Upper lobe of right lung (tissue), 1 donor: ENCODE measurements at regions not wholly inside any gene's neighbourhood (a gene's known extent, or its start where the extent isn't known, plus 50 kb on each side); places are given as distances from the start of the nearest gene placed in this dataset.

ENCODE experiments used
- ATAC-seq: fragments of 200-7000 bp; cut with Tn5 transposase; one replicate; pipeline ENCODE4 v1.9.1; 2020; ENCODE audit warnings: mild to moderate bottlenecking, moderate library complexity
- DNase-seq: peaks from one replicate; pipeline ENCODE4 v3.0.0-alpha.2; 2020
- H3K27ac ChIP-seq: fragments of 200-600 bp; one replicate; pipeline ENCODE4 v1.8.0; 2022
- H3K27me3 ChIP-seq: fragments of 200-600 bp; one replicate; pipeline ENCODE4 v1.8.0; 2022; ENCODE audit warnings: mild to moderate bottlenecking
- H3K36me3 ChIP-seq: fragments of 200-600 bp; one replicate; pipeline ENCODE4 v1.8.0; 2022
- H3K4me1 ChIP-seq: fragments of 200-600 bp; one replicate; pipeline ENCODE4 v1.8.0; 2022
- H3K4me3 ChIP-seq: fragments of 200-600 bp; one replicate; pipeline ENCODE4 v1.8.0; 2022; ENCODE audit warnings: mild to moderate bottlenecking
- H3K9me3 ChIP-seq: fragments of 200-600 bp; one replicate; pipeline ENCODE4 v1.8.0; 2022
- intact Hi-C: fragments of 100-400 bp; cut with DNase I; formaldehyde crosslinking; loops from one replicate; pipeline ENCODE4 v1.11.0; 2022
- TF ChIP-seq, protein P1 (sequence below): fragments of 200-600 bp; IDR thresholded peaks from one replicate; pipeline ENCODE4 v1.8.0; 2022; ENCODE audit warnings: antibody characterized with exemption
- donor health status: DM: no; HTN: yes; CAD: no; lungs with severe emphysema.

GRCh38 chr14:96964726-96965415, 167.7 kb downstream of the VRK1 start:
- intact Hi-C loops: no loop called here
- DNase-seq: no peak
- ATAC-seq: no peak
- Histone ChIP-seq H3K4me1 (no peaks in the 10 kb centered on the region), H3K27me3 (no peaks in the 10 kb centered on the region), H3K27ac (no peak overlapping the region), H3K9me3 (peaks cover 5% of the 10 kb centered on the region), H3K4me3 (no peak overlapping the region), H3K36me3 (no peaks in the 10 kb centered on the region)
- TF ChIP-seq, protein P1, sequence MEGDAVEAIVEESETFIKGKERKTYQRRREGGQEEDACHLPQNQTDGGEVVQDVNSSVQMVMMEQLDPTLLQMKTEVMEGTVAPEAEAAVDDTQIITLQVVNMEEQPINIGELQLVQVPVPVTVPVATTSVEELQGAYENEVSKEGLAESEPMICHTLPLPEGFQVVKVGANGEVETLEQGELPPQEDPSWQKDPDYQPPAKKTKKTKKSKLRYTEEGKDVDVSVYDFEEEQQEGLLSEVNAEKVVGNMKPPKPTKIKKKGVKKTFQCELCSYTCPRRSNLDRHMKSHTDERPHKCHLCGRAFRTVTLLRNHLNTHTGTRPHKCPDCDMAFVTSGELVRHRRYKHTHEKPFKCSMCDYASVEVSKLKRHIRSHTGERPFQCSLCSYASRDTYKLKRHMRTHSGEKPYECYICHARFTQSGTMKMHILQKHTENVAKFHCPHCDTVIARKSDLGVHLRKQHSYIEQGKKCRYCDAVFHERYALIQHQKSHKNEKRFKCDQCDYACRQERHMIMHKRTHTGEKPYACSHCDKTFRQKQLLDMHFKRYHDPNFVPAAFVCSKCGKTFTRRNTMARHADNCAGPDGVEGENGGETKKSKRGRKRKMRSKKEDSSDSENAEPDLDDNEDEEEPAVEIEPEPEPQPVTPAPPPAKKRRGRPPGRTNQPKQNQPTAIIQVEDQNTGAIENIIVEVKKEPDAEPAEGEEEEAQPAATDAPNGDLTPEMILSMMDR: no peak

DNA sequence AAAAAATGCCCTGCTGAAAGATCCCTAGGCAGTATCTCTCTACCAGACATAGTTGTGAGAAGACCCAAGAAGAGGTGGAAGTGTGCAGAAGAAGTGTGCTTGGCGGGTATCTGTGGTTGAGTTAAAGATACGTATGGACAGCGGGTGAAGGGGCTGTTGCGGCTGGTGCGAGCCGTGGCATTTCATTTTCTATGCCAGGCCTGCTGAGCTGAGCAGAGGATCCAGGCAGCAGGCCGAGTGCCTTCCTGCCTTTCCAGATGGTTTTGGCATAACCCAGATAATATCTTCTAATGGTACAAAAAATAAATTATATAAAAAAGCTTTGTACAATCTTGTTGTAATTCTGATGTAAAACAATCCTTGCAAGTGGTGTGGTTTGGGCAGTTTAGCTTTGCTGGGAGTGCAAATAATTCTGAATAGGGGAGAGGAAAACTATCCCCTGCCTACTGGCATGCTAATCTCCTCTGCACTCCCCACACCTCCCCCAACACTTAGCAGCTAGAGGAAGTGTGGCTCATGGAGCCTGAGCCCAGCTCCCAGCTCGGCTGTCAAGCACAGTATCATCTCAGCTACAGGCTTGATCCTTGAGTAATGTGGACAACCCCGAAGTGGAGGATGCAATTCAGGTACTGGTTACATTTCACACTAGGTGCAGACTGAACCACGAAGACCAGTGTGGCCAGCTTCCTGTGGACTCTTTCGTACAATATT, 168.9 kb downstream of the VRK1 start:
- Histone ChIP-seq H3K36me3 (no peaks in the 10 kb centered on the region), H3K4me1 (no peaks in the 10 kb centered on the region), H3K4me3 (no peak overlapping the region), H3K27ac (no peak overlapping the region), H3K27me3 (no peaks in the 10 kb centered on the region), H3K9me3 (peaks cover 5% of the 10 kb centered on the region)
- intact Hi-C loops: no loop called here
- DNase-seq: no peak
- ATAC-seq: no peak
- TF ChIP-seq, protein P1: no peak

DNA sequence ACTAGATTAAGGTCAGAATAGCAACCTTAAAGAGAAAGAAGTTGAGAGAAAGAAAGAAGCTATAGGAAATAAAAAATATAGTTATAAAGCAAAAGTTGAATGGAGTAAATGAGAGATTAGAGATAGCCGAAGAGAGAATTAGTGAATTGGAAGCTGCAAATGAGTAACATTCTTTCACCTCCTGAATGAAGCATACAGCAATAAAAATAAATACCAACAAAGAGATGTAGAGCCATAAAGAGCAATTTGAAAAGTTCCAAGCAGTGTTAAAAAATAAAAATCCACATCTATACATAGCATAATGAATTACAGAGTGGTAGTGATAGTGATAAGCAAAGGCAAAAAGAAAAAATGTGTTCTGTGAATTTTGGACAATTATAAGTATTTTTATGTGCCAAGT, 177.9 kb downstream of the VRK1 start:
- peaks cover 11% of the 10 kb centered on the region for H3K9me3 ChIP-seq
- ATAC-seq (no peak), DNase-seq (no peak)
- no peaks in the 10 kb centered on the region for H3K4me1 ChIP-seq
- no peaks in the 10 kb centered on the region for H3K27me3 ChIP-seq
- TF ChIP-seq, protein P1: no peak
- no peak overlapping the region for H3K27ac ChIP-seq
- no peaks in the 10 kb centered on the region for H3K36me3 ChIP-seq
- intact Hi-C loops: no loop called here
- no peak overlapping the region for H3K4me3 ChIP-seq

DNA sequence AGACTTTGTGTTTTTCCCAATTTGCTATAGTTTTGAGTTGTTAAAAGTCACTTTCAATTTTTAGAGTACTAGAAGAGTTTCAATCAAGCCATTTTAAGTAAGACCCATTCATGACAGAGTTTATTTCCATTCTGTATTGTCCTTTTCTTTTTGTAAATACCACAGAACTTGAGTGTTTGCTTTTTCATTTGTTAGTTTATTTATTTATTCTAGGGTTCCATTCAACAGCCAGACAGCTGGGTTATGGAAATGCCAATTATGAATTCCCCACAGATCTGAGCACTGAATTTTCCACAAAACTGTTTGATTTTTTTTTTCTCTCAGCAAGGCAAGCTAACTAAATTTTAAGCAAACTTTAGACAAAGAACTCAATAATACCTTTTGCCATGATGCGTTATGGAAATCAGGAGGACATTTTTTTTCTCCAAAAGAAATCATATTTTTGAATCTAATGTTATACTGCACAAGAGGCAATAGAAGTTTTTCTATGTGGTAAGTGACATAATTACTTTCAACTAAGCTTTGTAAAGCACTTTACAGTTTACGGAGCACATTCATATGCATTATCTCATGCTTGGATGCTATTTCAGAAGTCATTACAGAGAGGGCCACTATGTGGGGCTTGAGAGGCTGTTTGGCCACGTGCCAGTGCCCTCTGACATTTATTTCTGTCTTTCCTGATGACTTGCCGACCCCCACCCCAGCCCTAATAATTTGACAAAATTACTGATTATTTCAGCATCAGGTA, 181.5 kb downstream of the VRK1 start:
- no peaks in the 10 kb centered on the region for H3K27me3 ChIP-seq
- H3K27ac ChIP-seq: no peak overlapping the region
- TF ChIP-seq, protein P1: no peak
- no peaks in the 10 kb centered on the region for H3K4me1 ChIP-seq
- no peaks in the 10 kb centered on the region for H3K36me3 ChIP-seq
- intact Hi-C loops: no loop called here
- no peak overlapping the region for H3K4me3 ChIP-seq
- H3K9me3 ChIP-seq: peaks cover 11% of the 10 kb centered on the region
- no peak for DNase-seq
- no peak for ATAC-seq

DNA sequence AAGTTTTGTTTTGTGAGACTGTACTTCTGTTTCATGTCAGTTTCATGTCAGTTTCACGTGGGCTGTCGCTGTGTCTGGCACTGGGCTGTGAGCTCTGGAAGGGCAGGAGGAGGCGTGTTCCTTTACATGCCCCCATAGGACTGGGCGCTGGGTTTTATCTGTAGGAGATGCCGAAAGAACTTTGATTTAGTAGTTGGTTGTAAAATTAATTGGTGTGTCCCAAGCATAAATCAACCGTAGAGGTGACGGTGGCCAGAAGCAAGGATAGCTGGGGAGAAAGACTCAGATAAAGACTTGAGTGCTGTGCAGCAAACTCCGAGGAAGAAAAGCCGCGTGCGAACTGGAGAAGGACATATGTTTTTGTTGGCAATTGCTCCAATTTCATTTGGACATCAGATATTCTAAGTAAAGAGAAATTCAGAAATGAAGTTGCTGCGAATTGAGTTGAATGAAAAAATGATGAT, 182.5 kb downstream of the VRK1 start:
- H3K36me3 ChIP-seq: no peaks in the 10 kb centered on the region
- H3K9me3 ChIP-seq: peaks cover 10% of the 10 kb centered on the region
- no peaks in the 10 kb centered on the region for H3K27me3 ChIP-seq
- no peak overlapping the region for H3K4me3 ChIP-seq
- H3K27ac ChIP-seq: no peak overlapping the region
- ATAC-seq: no peak
- intact Hi-C loops: no loop called here
- TF ChIP-seq, protein P1: no peak
- no peak for DNase-seq
- no peaks in the 10 kb centered on the region for H3K4me1 ChIP-seq
